Sigmoid colon (tissue), 4 donors: ENCODE measurements at regions not wholly inside any gene's neighbourhood (a gene's known extent, or its start where the extent isn't known, plus 50 kb on each side); places are given as distances from the start of the nearest gene placed in this dataset.

Experiments used
- CTCF ChIP-seq, 4 experiments: fragments of 450-650 bp in 3 of 4; fragments of 200-600 bp in 1 of 4; IDR thresholded peaks; one replicate each; pipeline ENCODE4 v1.5.1; 2016 to 2019; ENCODE audit warnings: antibody characterized with exemption in 4 of 4, mild to moderate bottlenecking in 3 of 4, moderate library complexity in 2 of 4
- POLR2A ChIP-seq, 2 donors: fragments of 450-650 bp; IDR thresholded peaks; one replicate each; pipeline ENCODE4 v1.6.1; 2016; ENCODE audit warnings: antibody characterized with exemption in 2 of 2, mild to moderate bottlenecking in 2 of 2, moderate library complexity in 2 of 2
- POLR2AphosphoS5 ChIP-seq, 4 donors: sonication (generic); formaldehyde crosslinking; IDR thresholded peaks; one replicate each; pipeline ENCODE4 v1.6.1; 2017; ENCODE audit warnings: antibody characterized with exemption in 4 of 4

GRCh38 chr2:37792366-37792765 is 120.9 kb upstream of the CDC42EP3 start:
- TF ChIP-seq CTCF (IDR thresholded peaks at IDR 0.05) (no peak), POLR2AphosphoS5 (IDR thresholded peaks at IDR 0.05) (no peak), POLR2A (IDR thresholded peaks at IDR 0.05) (no peak)
